GM21576 (cell line): ENCODE measurements at regions not wholly inside any gene's neighbourhood (a gene's known extent, or its start where the extent isn't known, plus 50 kb on each side); places are given as distances from the start of the nearest gene placed in this dataset.

ENCODE experiments used
- ATAC-seq: cut with Tn5 transposase; IDR thresholded peaks from one replicate; pipeline ENCODE4 v1.9.1; 2021; ENCODE audit warnings: mild to moderate bottlenecking, moderate library complexity; ENCODE audit not compliant: unreplicated experiment

GRCh38 chr1:232260861-232261260 is 369.1 kb downstream of the SIPA1L2 start:
- no peak for ATAC-seq

GRCh38 chr1:232260045-232260444 is 369.9 kb downstream of the SIPA1L2 start:
- ATAC-seq, result no peak

- no peak for ATAC-seq
Measured at GRCh38 chr1:232259333-232259732, 370.6 kb downstream of the SIPA1L2 start.

GRCh38 chr1:232252546-232253118 is 377.3 kb downstream of the SIPA1L2 start:
- no peak for ATAC-seq

- ATAC-seq, result no peak
Measured at GRCh38 chr1:232250838-232251237, 379.1 kb downstream of the SIPA1L2 start.

- no peak for ATAC-seq
Measured at GRCh38 chr1:232249861-232250777, 379.8 kb downstream of the SIPA1L2 start.

GRCh38 chr1:232249339-232249738 is 380.6 kb downstream of the SIPA1L2 start:
- no peak for ATAC-seq

- ATAC-seq, result no peak
Measured at GRCh38 chr1:232248276-232248820, 381.6 kb downstream of the SIPA1L2 start.

GRCh38 chr1:232247669-232248068 is 382.3 kb downstream of the SIPA1L2 start:
- no peak for ATAC-seq

- no peak for ATAC-seq
Measured at GRCh38 chr1:232244426-232244825, 385.5 kb downstream of the SIPA1L2 start.

GRCh38 chr1:232239998-232240397 is 389.9 kb downstream of the SIPA1L2 start:
- ATAC-seq, result no peak

GRCh38 chr1:232239522-232239921 is 390.4 kb downstream of the SIPA1L2 start:
- ATAC-seq, result no peak

GRCh38 chr1:232238009-232238408 is 391.9 kb downstream of the SIPA1L2 start:
- no peak for ATAC-seq

- no peak for ATAC-seq
Measured at GRCh38 chr1:232227306-232227705, 402.6 kb downstream of the SIPA1L2 start.

- ATAC-seq, result no peak
Measured at GRCh38 chr1:232226197-232226712, 403.7 kb downstream of the SIPA1L2 start.

GRCh38 chr1:232225336-232226131 is 404.4 kb downstream of the SIPA1L2 start:
- no peak for ATAC-seq

GRCh38 chr1:232223887-232224286 is 406.0 kb downstream of the SIPA1L2 start:
- no peak for ATAC-seq

GRCh38 chr1:232223183-232223708 is 406.7 kb downstream of the SIPA1L2 start:
- no peak for ATAC-seq

- no peak for ATAC-seq
Measured at GRCh38 chr1:232222614-232223013, 407.3 kb downstream of the SIPA1L2 start.

- ATAC-seq, result no peak
Measured at GRCh38 chr1:232221802-232222499, 408.0 kb downstream of the SIPA1L2 start.
